ENCODE measurements at regions not wholly inside any gene's neighbourhood (a gene's known extent, or its start where the extent isn't known, plus 50 kb on each side); places are given as distances from the start of the nearest gene placed in this dataset.

GRCh38 chr6:158916617-158917016, 83.4 kb downstream of the RSPH3 start (continued):
- TF ChIP-seq SP2 (IDR thresholded peaks at IDR 0.05; ENCODE audit: low read length) (no peak), RFX5 (IDR thresholded peaks at IDR 0.05; ENCODE audit: borderline replicate concordance, low read depth, low read length) (no peak), TAF7 (optimal IDR thresholded peaks at IDR 0.05; ENCODE audit: borderline replicate concordance, low read depth, low read length) (no peak), SUZ12 (IDR thresholded peaks at IDR 0.05; ENCODE audit: low read length) (no peak), CBX5 (IDR thresholded peaks at IDR 0.05; ENCODE audit: low read depth, low read length) (no peak), HDAC2 (IDR thresholded peaks at IDR 0.05; ENCODE audit: borderline replicate concordance in 1 of 2, low read depth in 2 of 2, low read length in 2 of 2) (no peak), TCF12 (IDR thresholded peaks at IDR 0.05; ENCODE audit: low read depth, low read length) (no peak)

Measured in H1 (cell line).